ENCODE measurements at regions not wholly inside any gene's neighbourhood (a gene's known extent, or its start where the extent isn't known, plus 50 kb on each side); places are given as distances from the start of the nearest gene placed in this dataset.

DNA sequence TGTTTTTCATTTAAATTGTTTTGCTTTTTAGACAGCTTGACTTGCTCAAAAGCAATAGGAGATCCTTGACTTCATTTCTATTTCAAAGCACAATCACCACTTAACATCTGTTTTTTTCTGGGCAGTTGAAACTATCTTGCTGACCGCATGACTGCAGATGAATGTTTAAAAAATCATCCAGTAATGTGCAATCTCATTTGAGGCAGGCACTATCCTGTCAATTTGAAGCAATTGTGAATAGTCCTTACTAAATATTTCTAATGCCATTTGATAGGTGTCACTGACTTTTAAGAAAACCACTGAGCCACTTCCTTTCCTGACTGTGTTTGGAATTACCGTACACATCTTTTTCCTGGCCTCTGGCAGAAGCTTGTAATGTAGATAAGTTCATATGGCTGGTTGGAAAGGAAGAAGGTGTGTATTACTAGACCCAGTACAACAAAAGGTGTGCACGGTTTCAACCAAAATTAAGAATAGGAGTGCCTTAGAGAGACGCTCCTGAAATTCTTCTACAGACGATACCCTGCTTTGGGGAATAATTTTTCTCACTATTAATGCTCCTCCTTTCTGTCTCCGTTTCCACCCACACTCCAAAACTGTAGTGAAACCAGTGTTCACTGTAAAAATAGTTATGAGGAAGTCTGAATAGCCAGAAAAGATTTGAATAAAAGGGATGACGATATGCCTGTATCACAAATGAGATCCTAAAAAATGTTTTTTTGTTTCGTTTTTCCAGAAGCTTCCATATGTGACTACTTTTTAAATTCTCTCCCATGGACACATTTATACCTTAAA is 136.7 kb upstream of the MOCS2 start:
- TF ChIP-seq, protein P1, sequence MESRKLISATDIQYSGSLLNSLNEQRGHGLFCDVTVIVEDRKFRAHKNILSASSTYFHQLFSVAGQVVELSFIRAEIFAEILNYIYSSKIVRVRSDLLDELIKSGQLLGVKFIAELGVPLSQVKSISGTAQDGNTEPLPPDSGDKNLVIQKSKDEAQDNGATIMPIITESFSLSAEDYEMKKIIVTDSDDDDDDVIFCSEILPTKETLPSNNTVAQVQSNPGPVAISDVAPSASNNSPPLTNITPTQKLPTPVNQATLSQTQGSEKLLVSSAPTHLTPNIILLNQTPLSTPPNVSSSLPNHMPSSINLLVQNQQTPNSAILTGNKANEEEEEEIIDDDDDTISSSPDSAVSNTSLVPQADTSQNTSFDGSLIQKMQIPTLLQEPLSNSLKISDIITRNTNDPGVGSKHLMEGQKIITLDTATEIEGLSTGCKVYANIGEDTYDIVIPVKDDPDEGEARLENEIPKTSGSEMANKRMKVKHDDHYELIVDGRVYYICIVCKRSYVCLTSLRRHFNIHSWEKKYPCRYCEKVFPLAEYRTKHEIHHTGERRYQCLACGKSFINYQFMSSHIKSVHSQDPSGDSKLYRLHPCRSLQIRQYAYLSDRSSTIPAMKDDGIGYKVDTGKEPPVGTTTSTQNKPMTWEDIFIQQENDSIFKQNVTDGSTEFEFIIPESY (IDR thresholded peaks at IDR 0.05), result no peak
- TF ChIP-seq, protein P2, sequence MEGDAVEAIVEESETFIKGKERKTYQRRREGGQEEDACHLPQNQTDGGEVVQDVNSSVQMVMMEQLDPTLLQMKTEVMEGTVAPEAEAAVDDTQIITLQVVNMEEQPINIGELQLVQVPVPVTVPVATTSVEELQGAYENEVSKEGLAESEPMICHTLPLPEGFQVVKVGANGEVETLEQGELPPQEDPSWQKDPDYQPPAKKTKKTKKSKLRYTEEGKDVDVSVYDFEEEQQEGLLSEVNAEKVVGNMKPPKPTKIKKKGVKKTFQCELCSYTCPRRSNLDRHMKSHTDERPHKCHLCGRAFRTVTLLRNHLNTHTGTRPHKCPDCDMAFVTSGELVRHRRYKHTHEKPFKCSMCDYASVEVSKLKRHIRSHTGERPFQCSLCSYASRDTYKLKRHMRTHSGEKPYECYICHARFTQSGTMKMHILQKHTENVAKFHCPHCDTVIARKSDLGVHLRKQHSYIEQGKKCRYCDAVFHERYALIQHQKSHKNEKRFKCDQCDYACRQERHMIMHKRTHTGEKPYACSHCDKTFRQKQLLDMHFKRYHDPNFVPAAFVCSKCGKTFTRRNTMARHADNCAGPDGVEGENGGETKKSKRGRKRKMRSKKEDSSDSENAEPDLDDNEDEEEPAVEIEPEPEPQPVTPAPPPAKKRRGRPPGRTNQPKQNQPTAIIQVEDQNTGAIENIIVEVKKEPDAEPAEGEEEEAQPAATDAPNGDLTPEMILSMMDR (IDR thresholded peaks at IDR 0.05; ENCODE audit: low read depth, low read length, missing input control), result no peak
- TF ChIP-seq, protein P3, sequence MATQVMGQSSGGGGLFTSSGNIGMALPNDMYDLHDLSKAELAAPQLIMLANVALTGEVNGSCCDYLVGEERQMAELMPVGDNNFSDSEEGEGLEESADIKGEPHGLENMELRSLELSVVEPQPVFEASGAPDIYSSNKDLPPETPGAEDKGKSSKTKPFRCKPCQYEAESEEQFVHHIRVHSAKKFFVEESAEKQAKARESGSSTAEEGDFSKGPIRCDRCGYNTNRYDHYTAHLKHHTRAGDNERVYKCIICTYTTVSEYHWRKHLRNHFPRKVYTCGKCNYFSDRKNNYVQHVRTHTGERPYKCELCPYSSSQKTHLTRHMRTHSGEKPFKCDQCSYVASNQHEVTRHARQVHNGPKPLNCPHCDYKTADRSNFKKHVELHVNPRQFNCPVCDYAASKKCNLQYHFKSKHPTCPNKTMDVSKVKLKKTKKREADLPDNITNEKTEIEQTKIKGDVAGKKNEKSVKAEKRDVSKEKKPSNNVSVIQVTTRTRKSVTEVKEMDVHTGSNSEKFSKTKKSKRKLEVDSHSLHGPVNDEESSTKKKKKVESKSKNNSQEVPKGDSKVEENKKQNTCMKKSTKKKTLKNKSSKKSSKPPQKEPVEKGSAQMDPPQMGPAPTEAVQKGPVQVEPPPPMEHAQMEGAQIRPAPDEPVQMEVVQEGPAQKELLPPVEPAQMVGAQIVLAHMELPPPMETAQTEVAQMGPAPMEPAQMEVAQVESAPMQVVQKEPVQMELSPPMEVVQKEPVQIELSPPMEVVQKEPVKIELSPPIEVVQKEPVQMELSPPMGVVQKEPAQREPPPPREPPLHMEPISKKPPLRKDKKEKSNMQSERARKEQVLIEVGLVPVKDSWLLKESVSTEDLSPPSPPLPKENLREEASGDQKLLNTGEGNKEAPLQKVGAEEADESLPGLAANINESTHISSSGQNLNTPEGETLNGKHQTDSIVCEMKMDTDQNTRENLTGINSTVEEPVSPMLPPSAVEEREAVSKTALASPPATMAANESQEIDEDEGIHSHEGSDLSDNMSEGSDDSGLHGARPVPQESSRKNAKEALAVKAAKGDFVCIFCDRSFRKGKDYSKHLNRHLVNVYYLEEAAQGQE (IDR thresholded peaks at IDR 0.05), result no peak
- TF ChIP-seq RAD21 (IDR thresholded peaks at IDR 0.05), result no peak
- TF ChIP-seq TAF1 (conservative IDR thresholded peaks at IDR 0.05), result no peak
- TF ChIP-seq, protein P4, sequence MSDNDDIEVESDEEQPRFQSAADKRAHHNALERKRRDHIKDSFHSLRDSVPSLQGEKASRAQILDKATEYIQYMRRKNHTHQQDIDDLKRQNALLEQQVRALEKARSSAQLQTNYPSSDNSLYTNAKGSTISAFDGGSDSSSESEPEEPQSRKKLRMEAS (IDR thresholded peaks at IDR 0.05), result no peak
- TF ChIP-seq JUND (IDR thresholded peaks at IDR 0.05), result no peak
- no peak for TF ChIP-seq YY1 (IDR thresholded peaks at IDR 0.05)
- no peak for TF ChIP-seq HNF4G (IDR thresholded peaks at IDR 0.05)

Measured in liver (tissue), 3 donors.